HEK293T (cell line): ENCODE measurements at regions not wholly inside any gene's neighbourhood (a gene's known extent, or its start where the extent isn't known, plus 50 kb on each side); places are given as distances from the start of the nearest gene placed in this dataset.

Experiments
- ARNT ChIP-seq: fragments of 450-650 bp; IDR thresholded peaks from 2 replicates; pipeline ENCODE4 v1.6.1; 2017; ENCODE audit warnings: mild to moderate bottlenecking
- BHLHE40 ChIP-seq: fragments of 450-650 bp; IDR thresholded peaks from 2 replicates; pipeline ENCODE4 v1.6.1; 2016; ENCODE audit warnings: mild to moderate bottlenecking, moderate library complexity, borderline replicate concordance
- FOXA1 ChIP-seq: fragments of 450-650 bp; IDR thresholded peaks from 2 replicates; pipeline ENCODE4 v1.6.1; 2016; ENCODE audit warnings: mild to moderate bottlenecking
- FOXK2 ChIP-seq: fragments of 450-650 bp; IDR thresholded peaks from 2 replicates; pipeline ENCODE4 v1.6.1; 2016; ENCODE audit warnings: mild to moderate bottlenecking
- FOXM1 ChIP-seq: fragments of 450-650 bp; IDR thresholded peaks from 2 replicates; pipeline ENCODE4 v1.6.1; 2017; ENCODE audit warnings: mild to moderate bottlenecking, borderline replicate concordance
- PKNOX1 ChIP-seq: fragments of 450-650 bp; IDR thresholded peaks from 2 replicates; pipeline ENCODE4 v1.6.1; 2016
- SP1 ChIP-seq: fragments of 450-650 bp; IDR thresholded peaks from 2 replicates; pipeline ENCODE4 v1.6.1; 2017
- SUZ12 ChIP-seq: fragments of 450-650 bp; IDR thresholded peaks from 2 replicates; pipeline ENCODE4 v1.6.1; 2016; ENCODE audit warnings: mild to moderate bottlenecking
- TARDBP ChIP-seq: fragments of 450-650 bp; IDR thresholded peaks from 2 replicates; pipeline ENCODE4 v1.6.1; 2016
- ZNF384 ChIP-seq: fragments of 450-650 bp; IDR thresholded peaks from 2 replicates; pipeline ENCODE4 v1.6.1; 2016

- TF ChIP-seq SP1, result no peak
- no peak for TF ChIP-seq TARDBP
- no peak for TF ChIP-seq FOXK2
- no peak for TF ChIP-seq PKNOX1
- TF ChIP-seq ZNF384, result no peak
- TF ChIP-seq BHLHE40, result no peak
- no peak for TF ChIP-seq ARNT
- no peak for TF ChIP-seq SUZ12
- TF ChIP-seq FOXA1, result no peak
- no peak for TF ChIP-seq FOXM1
These were observed 98.7 kb downstream of the ASCL4 start for GRCh38 chr12:107873223-107873622.
